K562 (cell line): ENCODE measurements at regions not wholly inside any gene's neighbourhood (a gene's known extent, or its start where the extent isn't known, plus 50 kb on each side); places are given as distances from the start of the nearest gene placed in this dataset.

ENCODE experiments used
- ATAC-seq: fragments of 200-7000 bp; cut with Tn5 transposase; 3 replicates; pipeline ENCODE4 v1.9.1; 2020; ENCODE audit warnings: moderate library complexity
- BruUV-seq: library from RNA; stranded (reverse); fragments of 400-500 nt; replicated peaks from 2 replicates; lab custom pipeline; 2021; lab: Mats Ljungman, UMichigan
- CTCF ChIA-PET: fragments of 300-600 bp; formaldehyde crosslinking; extraction: SDS; loops from one replicate; lab custom pipeline; 2021; ENCODE audit warnings: low intra/inter-chr PET ratio; lab: Yijun Ruan, JAX
- POLR2A ChIA-PET: fragments of 300-600, 350-650 bp; sonication (Branson Sonifier 250); formaldehyde crosslinking; extraction: SDS; loops from one replicate; lab custom pipeline; 2021; ENCODE audit warnings: antibody characterized with exemption, inconsistent platforms; lab: Yijun Ruan, JAX
- DNase-seq, 4 experiments: peaks; one replicate each; pipeline versions ENCODE4 v3.0.0 to v3.0.0-alpha.2; 2011 to 2018; ENCODE audit warnings: low spot score in 3 of 4, mixed read lengths in 3 of 4; ENCODE audit errors: extremely low read depth in 1 of 4
- FAIRE-seq: peaks from 2 replicates; lab custom pipeline; 2011; peaks lifted over from hg19 to GRCh38; lab: Jason Lieb, UNC
- H2AFZ ChIP-seq: 2 replicates; pipeline ENCODE4 v1.6.0; 2011; ENCODE audit warnings: low read depth, low read length, control low read depth, inconsistent platforms
- H3K27ac ChIP-seq: fragments of 200-600 bp; 3 replicates; pipeline ENCODE4 v1.8.0; 2011; ENCODE audit warnings: low read depth, mild to moderate bottlenecking, control low read depth, inconsistent platforms, low read length, moderate library complexity, mixed read lengths; ENCODE audit errors: extremely low read depth
- H3K27me3 ChIP-seq, 2 experiments: fragments of 300-600 bp in 1 of 2; 2 replicates in 1 of 2; 3 replicates in 1 of 2; pipeline versions ENCODE4 v1.6.0 to v1.8.0; 2011; ENCODE audit warnings: inconsistent platforms in 2 of 2, low read length in 2 of 2, mild to moderate bottlenecking in 1 of 2, mixed read lengths in 1 of 2, moderate library complexity in 1 of 2; ENCODE audit not compliant: control insufficient read depth in 2 of 2, insufficient read depth in 2 of 2
- H3K36me3 ChIP-seq: fragments of 300-600 bp; 3 replicates; pipeline ENCODE4 v1.8.0; 2011; ENCODE audit warnings: mild to moderate bottlenecking, low read length, inconsistent platforms; ENCODE audit not compliant: control insufficient read depth, insufficient read depth
- H3K4me1 ChIP-seq, 2 experiments: fragments of 200-600 bp in 1 of 2; replicated peaks in 1 of 2; 2 replicates in 1 of 2; 3 replicates in 1 of 2; pipeline versions ENCODE4 v1.5.1 to v1.8.0; 2011; ENCODE audit warnings: inconsistent platforms in 2 of 2, low read length in 2 of 2, mild to moderate bottlenecking in 1 of 2, mixed read lengths in 1 of 2, moderate library complexity in 1 of 2; ENCODE audit not compliant: control insufficient read depth in 2 of 2, insufficient read depth in 2 of 2
- H3K4me2 ChIP-seq: 2 replicates; pipeline ENCODE4 v1.6.1; 2011; ENCODE audit warnings: low read length, control low read depth, inconsistent platforms, mixed read lengths; ENCODE audit not compliant: insufficient read depth
- H3K4me3 ChIP-seq: fragments of 200-600 bp; sonication (generic), shearing (Covaris generic); 2 replicates; pipeline ENCODE4 v1.5.1; 2016; ENCODE audit warnings: control low read depth, inconsistent platforms
- H3K79me2 ChIP-seq: fragments of 200-600 bp; 3 replicates; pipeline ENCODE4 v1.8.0; 2011; ENCODE audit warnings: low read length, inconsistent platforms; ENCODE audit not compliant: control insufficient read depth, insufficient read depth
- H3K9ac ChIP-seq, 2 experiments: 2 replicates each; pipeline versions ENCODE4 v1.6.0 to v1.6.1; 2011; ENCODE audit warnings: low read depth in 2 of 2, low read length in 2 of 2, control low read depth in 1 of 2, inconsistent platforms in 1 of 2, mild to moderate bottlenecking in 1 of 2, mixed read lengths in 1 of 2; ENCODE audit not compliant: insufficient read depth in 1 of 2
- H3K9me1 ChIP-seq: one replicate; pipeline ENCODE4 v1.6.0; 2011; ENCODE audit warnings: inconsistent platforms, mild to moderate bottlenecking, low read length, moderate library complexity; ENCODE audit not compliant: control insufficient read depth, insufficient read depth
- H3K9me3 ChIP-seq: replicated peaks from 2 replicates; pipeline ENCODE4 v1.5.1; 2011; ENCODE audit warnings: low read depth, low read length, inconsistent platforms; ENCODE audit not compliant: control insufficient read depth, insufficient read depth
- H4K20me1 ChIP-seq: replicated peaks from 2 replicates; pipeline ENCODE4 v1.6.1; 2011; ENCODE audit warnings: low read length, inconsistent platforms, mixed read lengths; ENCODE audit not compliant: control insufficient read depth, insufficient read depth
- DACH1 ChIP-seq: fragments of 450-650 bp; IDR thresholded peaks from 2 replicates; pipeline ENCODE4 v1.6.1; 2018; ENCODE audit not compliant: partially characterized antibody
- GABPB2 ChIP-seq: fragments of 250-450 bp; sonication (Bioruptor Pico); conservative IDR thresholded peaks from 2 replicates; pipeline ENCODE4 v1.5.1; 2021; ENCODE audit warnings: mild to moderate bottlenecking
- HMG20A ChIP-seq: fragments of 450-650 bp; formaldehyde crosslinking; conservative IDR thresholded peaks from 2 replicates; pipeline ENCODE4 v1.4.0; 2020; ENCODE audit warnings: mild to moderate bottlenecking, mixed read lengths
- JUND ChIP-seq, 2 experiments: IDR thresholded peaks; 2 replicates in 1 of 2; 3 replicates in 1 of 2; pipeline ENCODE4 v1.6.1; 2011; ENCODE audit warnings: borderline replicate concordance in 2 of 2, low read depth in 2 of 2, low read length in 2 of 2, improper control_type of control experiment in 1 of 2, missing biosample characterization in 1 of 2, missing genetic modification characterization in 1 of 2, missing genetic modification reagents in 1 of 2
- NCOA6 ChIP-seq: fragments of 450-650 bp; IDR thresholded peaks from 2 replicates; pipeline ENCODE4 v1.6.1; 2017; ENCODE audit warnings: mild to moderate bottlenecking
- NFYB ChIP-seq: IDR thresholded peaks from 2 replicates; pipeline ENCODE4 v1.6.1; 2011; ENCODE audit warnings: mild to moderate bottlenecking, moderate library complexity; ENCODE audit not compliant: insufficient read length; ENCODE audit errors: extremely low read depth
- RBBP5 ChIP-seq: fragments of 200-600 bp; sonication (generic); IDR thresholded peaks from 2 replicates; pipeline ENCODE4 v1.6.1; 2012; ENCODE audit warnings: borderline replicate concordance, mild to moderate bottlenecking, low read length, control low read depth, inconsistent platforms; ENCODE audit not compliant: insufficient read depth, poor library complexity, severe bottlenecking
- TAF1 ChIP-seq: IDR thresholded peaks from 2 replicates; pipeline ENCODE4 v1.6.1; 2011; ENCODE audit warnings: mild to moderate bottlenecking, low read length, moderate library complexity; ENCODE audit not compliant: insufficient read depth, control insufficient read depth, severe bottlenecking; ENCODE audit errors: extremely low read depth
- TFE3 ChIP-seq: fragments of 450-650 bp; formaldehyde crosslinking; IDR thresholded peaks from 2 replicates; pipeline ENCODE4 v1.4.0; 2020; ENCODE audit warnings: mild to moderate bottlenecking, mixed read lengths
- ZNF398 ChIP-seq: fragments of 250-450 bp; sonication (Bioruptor Pico); IDR thresholded peaks from 2 replicates; pipeline ENCODE4 v1.8.0; 2021; ENCODE audit warnings: moderate library complexity, mild to moderate bottlenecking, inconsistent platforms
- WGBS: fragments of 100-300 bp; shearing (Covaris generic); methylation state at CpG from one replicate; pipeline ENCODE4 v1.1.6; 2016; ENCODE audit warnings: low coverage, mixed read lengths; ENCODE audit not compliant: insufficient coverage; ENCODE audit errors: missing lambda C conversion rate; 5-methylcytosine and 5-hydroxymethylcytosine counted together
- in situ Hi-C: fragments of 300-500 bp; cut with MboI; formaldehyde crosslinking; loops from 4 replicates; pipeline ENCODE4 v1.15.0; 2018; ENCODE audit warnings: inconsistent platforms, mixed read lengths
- intact Hi-C: fragments of 100-400 bp; cut with micrococcal nuclease; formaldehyde crosslinking; loops from 2 replicates; pipeline ENCODE4 v1.14.2; 2022

- TF ChIP-seq GABPB2 (no peak), TFE3 (no peak), HMG20A (CRISPR knock-in tag) (no peak), RBBP5 (no peak)
Observed at GRCh38 chr11:37632748-37633147, 1034.7 kb upstream of the RAG2 start (continued).

- H4K20me1 ChIP-seq: no peaks in the 10 kb centered on the region
- no peaks in the 10 kb centered on the region for H3K9me1 ChIP-seq
- ChIA-PET POLR2A (no interaction called here), CTCF (no interaction called here)
- no peaks in the 10 kb centered on the region for H3K4me1 ChIP-seq
- H3K27me3 ChIP-seq: no peaks in the 10 kb centered on the region
- H3K36me3 ChIP-seq: no peaks in the 10 kb centered on the region
- in situ Hi-C loops: no loop called here
- WGBS: 0% methylated on average over 1 of the region's 1 CpG
- DNase-seq (no peak), ATAC-seq (no peak), FAIRE-seq (no peak)
- no peak overlapping the region for H3K4me2 ChIP-seq
- no peaks in the 10 kb centered on the region for H3K79me2 ChIP-seq
- H3K4me3 ChIP-seq: no peak overlapping the region
- intact Hi-C loops: no loop called here
- H3K9ac ChIP-seq: no peak overlapping the region
- no peaks in the 10 kb centered on the region; the same call in 1 of the 2 replicates for H3K9me3 ChIP-seq
- no peak for TF ChIP-seq DACH1
- no peak for TF ChIP-seq NFYB
- no peak for TF ChIP-seq ZNF398 (CRISPR knock-in tag)
- TF ChIP-seq TAF1: no peak
- no peak for TF ChIP-seq NCOA6
- TF ChIP-seq JUND (IDR thresholded peaks at IDR 0.05; ENCODE audit: borderline replicate concordance, low read depth, low read length): no peak
- no peak for TF ChIP-seq JUND (tag; IDR thresholded peaks at IDR 0.05; ENCODE audit: borderline replicate concordance, low read depth, low read length)
- no peak overlapping the region for H2AFZ ChIP-seq
- no peak overlapping the region for H3K27ac ChIP-seq
- BruUV-seq: no TSS peak
Observed at GRCh38 chr11:37630866-37631265, 1032.8 kb upstream of the RAG2 start.
